GM21360 (cell line): ENCODE measurements at regions not wholly inside any gene's neighbourhood (a gene's known extent, or its start where the extent isn't known, plus 50 kb on each side); places are given as distances from the start of the nearest gene placed in this dataset.
"Not testable (repeated sequence)": the region's sequence is repeated elsewhere in the genome, so short reads cannot be mapped to it uniquely, and the experiment has no call there.

ENCODE experiments used
- ATAC-seq: cut with Tn5 transposase; IDR thresholded peaks from one replicate; pipeline ENCODE4 v1.9.1; 2021; ENCODE audit warnings: mild to moderate bottlenecking, moderate library complexity; ENCODE audit not compliant: unreplicated experiment

GRCh38 chr4:14151101-14151500, 523.6 kb upstream of the BOD1L1 start:
- no peak for ATAC-seq

DNA sequence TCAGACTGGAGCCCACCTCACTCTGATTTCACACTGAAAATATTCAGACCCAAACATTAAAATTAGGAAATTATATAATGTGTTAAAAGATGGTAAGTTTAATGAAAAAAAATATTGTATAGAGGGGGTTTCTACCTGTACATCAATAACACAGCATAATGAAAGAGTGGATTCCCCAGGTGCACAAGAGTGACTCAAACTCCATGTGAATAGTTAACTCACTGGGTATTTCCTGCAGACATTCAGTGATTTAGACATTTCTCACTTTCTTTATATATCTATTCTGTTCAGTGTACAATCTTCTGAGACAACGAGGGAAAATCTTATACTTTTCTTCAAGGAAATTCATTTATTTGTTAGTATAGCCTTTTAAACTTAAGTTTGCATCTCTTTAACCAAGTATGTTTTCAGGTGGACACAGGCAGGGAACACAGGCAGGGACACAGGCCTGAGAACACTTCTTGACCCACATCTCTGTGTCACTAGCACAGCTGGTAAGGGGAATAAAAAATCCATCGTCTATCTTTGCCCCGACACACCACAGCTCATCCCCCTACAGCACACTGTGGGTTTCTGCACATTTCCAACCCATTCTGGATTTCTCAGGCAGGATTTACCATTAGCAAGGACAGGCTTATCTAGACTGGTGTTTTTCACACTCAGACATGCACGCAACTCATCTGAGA, 525.5 kb upstream of the BOD1L1 start:
- peak; percentile 51 for ATAC-seq

DNA sequence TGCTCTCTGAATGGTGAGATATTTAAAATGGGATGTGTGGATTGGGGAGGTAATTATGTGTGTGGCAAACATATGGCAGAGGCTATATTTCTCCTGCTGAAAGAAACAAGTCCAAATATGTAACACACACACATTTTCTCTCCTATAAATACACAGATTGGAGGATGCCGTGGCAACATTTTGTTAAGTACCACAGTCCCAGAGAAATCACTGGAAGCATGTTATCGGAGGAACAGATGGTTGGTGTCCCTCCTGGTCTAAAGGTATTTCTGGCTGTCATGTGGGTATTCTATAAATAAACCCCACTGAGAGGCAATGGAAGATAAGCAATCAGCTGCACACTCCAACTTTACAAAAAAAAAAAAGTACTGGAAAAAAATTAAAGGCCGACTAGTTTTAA, 528.3 kb upstream of the BOD1L1 start:
- ATAC-seq, result no peak

DNA sequence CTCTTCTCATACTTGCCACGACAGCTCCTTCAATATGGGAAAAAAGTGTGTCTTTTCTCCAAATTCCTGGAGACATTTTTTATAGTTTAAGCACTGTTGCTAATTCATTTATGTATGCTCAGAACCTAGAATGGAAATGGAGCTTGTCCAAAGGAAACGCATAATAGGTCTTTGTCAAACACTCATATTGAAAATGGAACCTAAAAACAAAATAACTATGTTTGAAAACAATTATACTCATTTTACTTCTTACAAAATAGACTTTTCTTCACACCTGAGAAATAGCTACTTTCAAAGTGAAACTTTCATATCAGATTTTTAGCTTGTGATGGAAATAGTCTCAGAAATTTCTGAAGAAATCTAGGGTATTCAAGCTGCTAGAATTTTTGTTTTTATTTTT, 529.7 kb upstream of the BOD1L1 start:
- ATAC-seq, result peak; percentile 69

GRCh38 chr4:14165222-14165920, 537.8 kb upstream of the BOD1L1 start:
- ATAC-seq, result peak; percentile 99

- no peak for ATAC-seq
These were observed 540.5 kb upstream of the BOD1L1 start for GRCh38 chr4:14167876-14168510.

DNA sequence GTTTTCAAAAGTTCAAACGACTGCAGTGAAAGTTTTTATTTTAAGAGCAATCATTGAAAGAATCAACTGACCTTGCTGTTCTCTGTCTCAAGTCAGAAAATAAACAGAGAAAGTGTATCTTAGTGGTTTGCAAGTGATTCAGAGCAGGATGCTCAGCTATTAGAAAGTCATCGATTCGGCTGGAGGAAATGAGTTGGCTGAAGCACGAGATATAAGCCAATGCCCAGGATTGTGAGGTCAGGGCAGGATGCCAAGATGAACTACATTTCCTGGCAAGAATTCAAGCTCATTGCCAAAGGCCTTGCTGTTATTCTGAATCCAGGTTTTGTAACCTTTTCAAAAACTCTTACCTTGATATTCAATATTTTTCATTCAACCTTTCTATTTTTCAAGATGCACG, 541.4 kb upstream of the BOD1L1 start:
- ATAC-seq, result peak; percentile 64

DNA sequence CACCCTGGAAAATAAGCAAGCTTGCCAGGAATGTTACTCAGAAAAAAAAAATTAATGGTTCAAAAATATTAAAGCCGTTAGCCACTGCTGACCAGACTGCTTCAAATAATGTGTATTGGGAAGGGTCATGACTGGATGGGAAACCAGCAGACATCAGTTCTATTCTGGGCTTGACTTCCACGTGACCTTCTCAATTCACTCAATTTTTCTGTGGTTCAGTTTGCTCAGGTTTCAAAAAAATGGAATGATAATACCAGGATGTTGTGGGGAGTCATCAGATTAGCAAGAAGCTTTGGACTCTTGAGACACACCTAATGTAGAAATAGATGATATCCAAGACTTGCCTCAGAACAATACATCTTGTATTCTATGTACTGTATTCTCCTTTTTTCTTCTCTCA, 541.9 kb upstream of the BOD1L1 start:
- ATAC-seq, result no peak

DNA sequence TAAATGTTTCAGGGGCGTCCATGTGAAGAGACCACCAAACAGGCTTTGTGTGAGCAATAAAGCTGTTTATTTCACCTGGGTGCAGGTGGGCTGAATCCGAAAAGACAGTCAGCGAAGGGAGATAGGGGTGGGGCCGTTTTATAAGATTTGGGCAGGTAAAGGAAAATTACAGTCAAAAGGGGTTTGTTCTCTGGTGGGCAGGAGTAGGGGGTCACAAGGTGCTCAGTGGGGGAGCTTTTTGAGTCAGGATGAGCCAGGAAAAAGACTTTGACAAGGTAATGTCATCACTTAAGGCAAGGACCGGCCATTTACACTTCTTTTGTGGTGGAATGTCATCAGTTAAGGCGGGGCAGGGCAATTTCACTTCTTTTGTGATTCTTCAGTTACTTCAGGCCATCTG, 542.4 kb upstream of the BOD1L1 start:
- ATAC-seq, result not testable (repeated sequence)

DNA sequence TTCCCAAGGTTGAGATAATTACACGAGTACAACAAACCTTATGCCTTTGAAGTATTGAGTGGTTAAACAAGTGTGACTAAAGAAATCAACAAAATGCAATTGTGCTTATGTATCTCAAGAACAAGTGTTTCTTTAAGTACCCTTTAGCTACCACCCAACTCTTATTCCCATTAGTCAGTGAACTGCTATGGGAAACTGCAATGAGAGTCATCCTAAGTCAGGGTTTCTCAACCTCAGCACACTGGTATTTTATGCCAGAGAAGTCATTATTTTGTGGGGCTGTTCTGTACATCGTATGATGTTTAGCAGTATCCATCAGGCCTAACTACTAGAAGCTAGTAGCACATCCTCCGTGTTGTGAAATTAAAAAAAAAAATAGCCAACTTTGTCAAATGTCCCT, 549.1 kb upstream of the BOD1L1 start:
- no peak for ATAC-seq

DNA sequence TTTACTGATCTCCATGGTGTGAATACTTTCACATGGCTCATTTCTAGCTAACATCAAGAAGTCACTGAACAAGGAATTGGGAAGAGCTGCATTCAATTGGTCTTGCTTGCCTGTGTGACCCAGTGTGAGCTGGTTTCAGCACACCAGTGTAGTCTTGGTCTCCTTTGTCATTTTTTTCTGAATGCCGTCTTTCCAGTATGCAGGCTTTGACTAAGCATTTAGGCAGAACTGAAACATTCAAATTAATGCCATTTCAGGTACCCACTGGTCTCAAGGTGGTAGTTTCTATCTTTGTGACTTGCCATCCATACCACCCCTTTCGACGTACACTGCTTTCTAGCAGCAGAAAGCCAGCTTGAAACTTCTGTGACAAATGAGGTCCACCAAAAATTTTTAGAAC, 550.5 kb upstream of the BOD1L1 start:
- peak; percentile 89 for ATAC-seq

GRCh38 chr4:14178421-14178820, 550.9 kb upstream of the BOD1L1 start:
- peak; percentile 72 for ATAC-seq

GRCh38 chr4:14180166-14180565, 552.6 kb upstream of the BOD1L1 start:
- ATAC-seq, result no peak

DNA sequence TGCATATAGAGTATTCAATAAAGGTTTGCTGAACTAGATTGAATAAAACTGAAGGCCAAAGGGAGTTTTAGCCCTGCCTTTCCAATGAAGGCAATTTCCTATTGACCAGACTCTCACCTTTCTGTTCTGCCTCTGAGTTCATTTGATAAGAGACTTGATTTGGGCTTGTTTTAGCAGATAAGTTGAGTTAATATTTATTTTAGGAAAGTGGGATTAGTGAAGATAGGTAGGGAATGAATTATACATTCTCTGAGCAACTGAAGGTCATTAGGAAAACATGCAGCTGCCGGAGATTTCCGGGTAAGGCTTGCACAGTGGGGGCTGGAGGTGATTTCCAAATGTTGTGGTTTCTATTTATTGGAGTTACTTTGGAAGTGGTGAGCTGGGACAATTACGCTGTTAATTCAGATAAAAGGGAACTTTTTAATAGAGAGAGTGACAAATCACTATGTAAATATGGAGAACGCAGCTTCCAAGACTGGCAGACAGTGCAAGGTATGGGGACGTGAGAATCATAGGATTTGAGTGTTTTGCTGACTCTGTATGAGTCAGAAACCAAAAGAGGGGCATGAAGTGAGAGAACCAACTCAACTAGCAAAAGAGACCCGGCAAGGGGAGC, 553.6 kb upstream of the BOD1L1 start:
- no peak for ATAC-seq

GRCh38 chr4:14182148-14182547, 554.6 kb upstream of the BOD1L1 start:
- no peak for ATAC-seq

DNA sequence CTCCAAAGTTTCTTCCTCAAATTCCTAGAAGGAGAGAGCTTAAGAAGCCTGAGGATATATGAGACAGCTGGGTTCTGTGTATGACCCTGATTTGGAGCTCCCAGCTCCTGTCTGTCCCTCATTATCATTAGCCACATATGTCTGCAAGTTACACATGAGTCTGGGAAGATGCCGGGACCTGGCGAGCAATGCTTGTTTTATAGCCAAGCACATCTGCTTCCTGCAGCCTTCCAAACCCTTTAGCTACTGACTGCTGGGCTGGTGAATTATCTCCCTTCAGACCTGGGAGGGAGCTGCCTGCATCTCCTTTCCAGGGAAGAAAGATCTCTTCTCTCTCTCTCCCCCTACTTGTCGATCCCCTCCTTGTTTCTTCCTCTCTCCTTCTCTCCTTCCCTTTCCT, 556.7 kb upstream of the BOD1L1 start:
- no peak for ATAC-seq

- no peak for ATAC-seq
These were observed 557.2 kb upstream of the BOD1L1 start for GRCh38 chr4:14184767-14185166.

GRCh38 chr4:14188214-14188613, 560.7 kb upstream of the BOD1L1 start:
- no peak for ATAC-seq

GRCh38 chr4:14193601-14194000, 566.1 kb upstream of the BOD1L1 start:
- ATAC-seq, result no peak

DNA sequence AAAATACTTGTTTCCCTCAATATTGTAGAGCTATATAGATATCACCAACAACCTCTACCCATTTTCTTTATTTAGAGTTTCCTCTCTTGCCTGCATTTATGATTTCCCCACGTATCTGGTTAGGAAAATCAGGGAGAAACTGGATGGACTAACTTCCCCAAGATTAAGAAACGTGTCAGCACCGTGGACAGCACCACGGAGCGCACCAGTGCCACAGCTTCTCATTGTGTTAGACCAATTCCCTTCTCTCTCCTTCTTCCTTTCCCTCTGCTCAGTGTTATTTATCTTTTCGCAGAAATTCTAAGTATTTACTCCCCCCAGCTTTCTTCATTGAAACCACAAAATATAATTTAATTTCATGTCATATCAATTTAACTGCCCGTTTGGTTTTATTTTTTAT, 568.6 kb upstream of the BOD1L1 start:
- no peak for ATAC-seq

GRCh38 chr4:14215116-14215770, 587.7 kb upstream of the BOD1L1 start:
- no peak for ATAC-seq
